Lower lobe of right lung (tissue), 2 donors: ENCODE measurements at regions not wholly inside any gene's neighbourhood (a gene's known extent, or its start where the extent isn't known, plus 50 kb on each side); places are given as distances from the start of the nearest gene placed in this dataset.

Experiments
- ATAC-seq, 2 donors: fragments of 200-7000 bp; cut with Tn5 transposase; one replicate each; pipeline ENCODE4 v1.9.1; 2020 to 2022; ENCODE audit warnings: mild to moderate bottlenecking in 2 of 2, moderate library complexity in 2 of 2
- DNase-seq: peaks from one replicate; pipeline ENCODE4 v3.0.0-alpha.2; 2020
- H3K27ac ChIP-seq: fragments of 200-600 bp; one replicate; pipeline ENCODE4 v1.8.0; 2022
- H3K27me3 ChIP-seq: fragments of 200-600 bp; one replicate; pipeline ENCODE4 v1.8.0; 2022; ENCODE audit warnings: low read depth
- H3K36me3 ChIP-seq: fragments of 200-600 bp; one replicate; pipeline ENCODE4 v1.8.0; 2022; ENCODE audit warnings: mild to moderate bottlenecking
- H3K4me1 ChIP-seq: fragments of 200-600 bp; one replicate; pipeline ENCODE4 v1.8.0; 2022
- H3K4me3 ChIP-seq: fragments of 200-600 bp; one replicate; pipeline ENCODE4 v1.8.0; 2022; ENCODE audit warnings: mild to moderate bottlenecking
- H3K9me3 ChIP-seq: fragments of 200-600 bp; one replicate; pipeline ENCODE4 v1.8.0; 2022
- CTCF ChIP-seq: fragments of 200-600 bp; IDR thresholded peaks from one replicate; pipeline ENCODE4 v1.8.0; 2022; ENCODE audit warnings: antibody characterized with exemption, mild to moderate bottlenecking
- intact Hi-C: fragments of 100-400 bp; cut with DNase I; formaldehyde crosslinking; loops from one replicate; pipeline ENCODE4 v1.11.0; 2022
- donor health status: DM: no; HTN: yes; CAD: no; lungs with severe emphysema.

DNA sequence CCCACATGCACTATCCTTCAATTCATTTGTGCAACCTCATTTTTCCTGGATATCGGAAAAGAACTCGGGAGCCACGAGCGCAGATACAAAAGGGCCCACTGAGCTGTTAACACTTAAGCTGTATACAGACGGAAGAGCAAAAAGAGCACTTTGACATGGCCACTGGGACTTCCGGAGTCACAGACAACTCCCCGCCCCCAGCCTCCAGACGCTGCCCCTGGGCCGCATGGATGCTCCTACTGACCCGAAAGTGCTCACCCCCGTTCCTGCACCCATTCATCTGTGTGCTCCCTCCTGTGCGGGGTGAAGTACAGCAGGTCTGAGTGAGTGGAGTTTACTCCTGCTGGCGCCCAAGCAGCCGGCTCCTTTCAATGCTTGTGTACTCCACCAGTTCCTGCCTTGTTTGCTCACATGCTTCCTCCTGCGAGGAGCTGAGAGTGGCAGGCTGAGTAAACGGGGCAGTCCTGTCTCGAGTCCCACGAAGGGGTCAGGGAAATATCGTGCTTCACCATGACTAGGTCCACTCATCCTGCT, 901.0 kb upstream of the CTNND2 start:
- intact Hi-C loops: no loop called here
- peak in 1 of 2 donors; percentile 16 for ATAC-seq

DNA sequence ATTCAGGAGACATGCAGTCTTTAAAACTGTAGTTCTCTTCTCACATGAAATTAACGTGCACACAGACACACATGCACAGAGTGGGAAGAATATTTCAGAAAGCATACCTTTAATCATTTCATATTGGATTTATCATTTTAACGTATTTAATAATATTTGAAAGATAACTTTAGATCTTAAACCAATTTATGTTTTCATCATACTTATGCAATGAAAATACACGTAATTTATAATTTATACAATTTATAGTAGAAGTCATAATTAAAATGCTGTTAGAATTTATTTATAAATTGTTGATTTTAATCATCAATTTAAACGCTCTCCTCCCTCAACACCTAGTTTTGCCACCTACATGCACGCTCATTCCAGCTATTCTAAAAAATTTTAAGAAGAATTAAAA, 894.9 kb upstream of the CTNND2 start:
- DNase-seq: no peak
- no peak overlapping the region for H3K4me3 ChIP-seq

More for the DNA sequence above, 901.0 kb upstream of the CTNND2 start:
- Histone ChIP-seq H3K4me1 (no peaks in the 10 kb centered on the region), H3K27ac (no peak overlapping the region), H3K27me3 (no peaks in the 10 kb centered on the region), H3K9me3 (no peaks in the 10 kb centered on the region), H3K36me3 (no peaks in the 10 kb centered on the region), H3K4me3 (no peak overlapping the region)
- no peak for TF ChIP-seq CTCF
- no peak for DNase-seq

DNA sequence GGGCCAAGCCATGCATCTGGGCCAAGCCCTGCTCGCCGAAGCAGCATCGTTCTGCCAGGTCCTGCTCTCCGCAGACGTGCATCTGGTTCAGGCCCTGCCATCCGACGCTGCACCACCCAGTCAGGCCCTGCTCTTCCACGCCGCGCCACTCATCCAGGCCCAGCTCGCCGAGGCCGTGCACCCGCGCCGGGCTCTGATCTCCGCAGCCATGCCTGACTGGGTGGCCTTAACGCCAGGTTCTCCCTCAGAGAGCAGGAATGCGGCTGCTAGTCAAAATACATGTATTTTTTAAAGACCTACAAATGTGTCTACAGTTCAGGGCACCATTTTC, 891.1 kb upstream of the CTNND2 start:
- TF ChIP-seq CTCF: no peak
- intact Hi-C loops: no loop called here
- Histone ChIP-seq H3K27me3 (no peaks in the 10 kb centered on the region), H3K27ac (no peak overlapping the region), H3K9me3 (peaks cover 7% of the 10 kb centered on the region), H3K36me3 (no peaks in the 10 kb centered on the region), H3K4me3 (no peak overlapping the region), H3K4me1 (no peaks in the 10 kb centered on the region)
- DNase-seq: no peak
- ATAC-seq: peak; percentile 16 to 54

More for the DNA sequence above, 894.9 kb upstream of the CTNND2 start:
- Histone ChIP-seq H3K9me3 (peaks cover 7% of the 10 kb centered on the region), H3K27ac (no peak overlapping the region), H3K27me3 (no peaks in the 10 kb centered on the region), H3K36me3 (no peaks in the 10 kb centered on the region), H3K4me1 (no peaks in the 10 kb centered on the region)
- intact Hi-C loops: no loop called here
- no peak for TF ChIP-seq CTCF
- no peak for ATAC-seq

GRCh38 chr5:12794476-12795332, 890.5 kb upstream of the CTNND2 start:
- Histone ChIP-seq H3K4me1 (no peaks in the 10 kb centered on the region), H3K4me3 (no peak overlapping the region), H3K27me3 (no peaks in the 10 kb centered on the region), H3K27ac (no peak overlapping the region), H3K9me3 (peaks cover 7% of the 10 kb centered on the region), H3K36me3 (no peaks in the 10 kb centered on the region)
- intact Hi-C loops: no loop called here
- no peak for TF ChIP-seq CTCF
- peak; percentile 42 for DNase-seq
- ATAC-seq: peak; percentile 14 to 41

- Histone ChIP-seq H3K4me3 (no peak overlapping the region), H3K27me3 (no peaks in the 10 kb centered on the region), H3K27ac (no peak overlapping the region), H3K4me1 (no peaks in the 10 kb centered on the region), H3K9me3 (peaks cover 7% of the 10 kb centered on the region), H3K36me3 (no peaks in the 10 kb centered on the region)
- ATAC-seq: no peak
- intact Hi-C loops: no loop called here
- no peak for TF ChIP-seq CTCF
- no peak for DNase-seq
Observed at GRCh38 chr5:12793373-12793772, 889.1 kb upstream of the CTNND2 start.
